NCI-H2196 (cell line): ENCODE measurements at regions not wholly inside any gene's neighbourhood (a gene's known extent, or its start where the extent isn't known, plus 50 kb on each side); places are given as distances from the start of the nearest gene placed in this dataset.
"Not testable (repeated sequence)": the region's sequence is repeated elsewhere in the genome, so short reads cannot be mapped to it uniquely, and the experiment has no call there.

ENCODE experiments used
- DNase-seq: peaks from one replicate; lab custom pipeline; 2025; ENCODE audit not compliant: unreplicated experiment; lab: John Stamatoyannopoulos, UW

DNA sequence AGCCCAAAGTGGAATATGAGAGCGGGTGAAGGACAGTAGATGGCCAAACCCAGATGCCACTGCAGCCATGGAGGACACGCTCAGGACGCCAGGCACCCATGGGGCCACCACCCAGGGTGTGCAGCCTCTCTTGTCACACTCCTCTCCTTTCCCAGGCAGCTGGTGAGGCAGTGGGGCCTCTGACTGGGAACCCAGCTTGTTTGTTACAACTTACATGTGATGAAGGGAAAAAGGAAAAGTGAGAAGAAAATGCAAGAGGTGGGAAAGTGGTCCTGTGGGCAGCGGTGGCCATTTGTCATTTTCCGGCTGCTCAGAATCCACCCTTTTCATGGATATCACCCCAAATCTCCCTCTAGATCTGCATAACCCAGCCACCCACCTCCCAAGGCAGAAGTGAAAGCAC lies 62.7 kb upstream of the UNC5A start:
- no peak for DNase-seq

- no peak for DNase-seq
Measured at GRCh38 chr5:176748073-176748966, 62.0 kb upstream of the UNC5A start.

GRCh38 chr5:176748967-176749935 lies 61.1 kb upstream of the UNC5A start:
- DNase-seq, result no peak

- no peak for DNase-seq
Measured at GRCh38 chr5:176750144-176750543, 60.2 kb upstream of the UNC5A start.

- no peak for DNase-seq
Measured at GRCh38 chr5:176754376-176754973, 55.9 kb upstream of the UNC5A start.

DNA sequence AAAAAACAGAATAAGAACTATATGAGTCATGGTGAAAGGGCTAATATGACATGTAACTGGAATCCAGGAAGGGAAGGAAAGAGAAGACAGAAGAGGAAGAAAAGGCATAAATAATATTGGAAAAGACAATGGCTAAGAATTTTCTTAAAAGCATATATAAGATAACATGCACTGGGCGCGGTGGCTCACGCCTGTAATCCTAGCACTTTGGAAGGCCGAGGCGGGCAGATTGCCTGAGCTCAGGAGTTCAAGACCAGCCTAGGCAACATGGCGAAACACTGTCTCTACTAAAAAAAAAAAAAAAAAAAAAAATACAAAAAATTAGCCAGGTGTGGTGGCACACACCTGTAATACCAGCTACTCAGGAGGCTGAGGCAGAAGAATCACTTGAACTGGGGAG lies 54.8 kb upstream of the UNC5A start:
- not testable (repeated sequence) for DNase-seq

- not testable (repeated sequence) for DNase-seq
Measured at GRCh38 chr5:176757569-176757968, 52.8 kb upstream of the UNC5A start.
